Activated CD4-positive, alpha-beta T cell treated with anti-CD3 and anti-CD28 coated beads for 4 hours (primary cell): ENCODE measurements at regions not wholly inside any gene's neighbourhood (a gene's known extent, or its start where the extent isn't known, plus 50 kb on each side); places are given as distances from the start of the nearest gene placed in this dataset.

Experiments used
- DNase-seq, 2 donors: peaks; one replicate each; pipeline ENCODE4 v3.0.0-alpha.2; 2020

DNA sequence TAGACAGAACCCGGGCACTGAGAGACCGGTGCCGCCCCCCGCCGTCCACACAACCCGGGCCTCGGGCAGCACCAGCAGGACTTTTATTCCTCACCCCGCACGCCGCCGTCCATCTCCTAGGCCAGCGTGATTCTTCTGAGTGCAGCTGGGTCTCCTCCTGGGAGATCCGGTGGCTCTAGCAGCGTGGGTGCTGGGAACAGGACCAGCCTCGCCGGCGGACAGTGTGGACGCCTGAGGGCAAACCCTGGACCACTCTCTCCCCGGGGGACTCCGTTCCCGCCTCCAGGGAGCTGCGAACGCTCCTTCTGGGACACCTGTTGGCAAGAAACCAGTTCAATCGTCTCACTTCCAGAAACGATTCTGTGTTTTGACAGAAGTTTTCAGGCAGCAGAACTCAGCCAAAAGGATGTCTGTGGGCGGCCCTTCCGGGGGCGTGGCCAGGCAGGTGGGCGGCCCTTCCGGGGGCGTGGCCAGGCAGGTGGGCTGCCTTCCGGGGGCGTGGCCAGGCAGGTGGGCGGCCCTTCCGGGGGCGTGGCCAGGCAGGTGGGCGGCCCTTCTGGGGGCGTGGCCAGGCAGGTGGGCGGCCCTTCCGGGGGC lies 130.7 kb downstream of the DLL1 start:
- DNase-seq = no peak

DNA sequence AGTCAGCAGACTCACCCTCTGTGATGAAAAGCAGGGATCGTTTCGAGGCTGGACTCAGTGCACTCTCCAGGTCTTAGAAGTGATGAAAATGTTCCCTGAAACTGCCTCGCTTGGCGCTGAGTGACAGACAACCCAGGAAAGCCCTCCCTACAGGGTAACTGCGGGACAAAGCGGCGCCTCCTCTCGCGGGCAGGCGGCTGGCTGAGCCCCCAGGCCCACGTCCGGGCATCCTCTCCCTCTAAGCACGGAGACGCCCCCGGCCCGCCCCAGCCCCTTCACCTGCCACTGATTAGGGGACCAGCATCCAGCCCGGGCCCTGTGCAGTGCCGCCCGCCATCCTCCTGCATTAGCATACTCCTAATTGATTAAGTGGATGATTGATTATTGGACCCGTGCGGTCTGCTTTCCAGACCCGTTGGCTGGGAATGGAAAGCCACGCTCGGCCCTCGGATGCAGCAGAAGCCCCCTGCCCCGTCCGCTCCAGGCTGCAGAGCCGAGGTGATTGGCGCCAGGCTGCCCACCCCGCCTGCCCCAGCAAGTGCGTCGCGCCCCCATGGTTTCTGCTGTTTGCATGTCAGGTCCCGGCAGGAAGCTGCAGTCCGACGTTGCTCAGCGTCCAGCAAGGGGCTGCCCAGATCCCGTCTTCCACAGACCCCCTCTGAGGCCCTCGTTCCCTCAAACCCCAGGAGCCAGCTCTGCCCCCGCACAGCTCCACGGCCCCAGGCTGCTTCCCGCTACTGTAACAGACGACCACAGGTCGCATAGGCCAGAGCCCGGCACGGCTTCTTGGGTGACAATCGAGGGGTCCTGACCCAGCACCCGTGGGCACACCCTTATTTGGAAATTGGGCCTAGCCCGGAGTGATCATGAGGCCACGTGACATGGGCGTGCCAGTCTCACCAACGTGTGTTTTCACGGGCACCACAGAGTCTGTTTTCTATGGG lies 131.6 kb downstream of the DLL1 start:
- DNase-seq = no peak

DNA sequence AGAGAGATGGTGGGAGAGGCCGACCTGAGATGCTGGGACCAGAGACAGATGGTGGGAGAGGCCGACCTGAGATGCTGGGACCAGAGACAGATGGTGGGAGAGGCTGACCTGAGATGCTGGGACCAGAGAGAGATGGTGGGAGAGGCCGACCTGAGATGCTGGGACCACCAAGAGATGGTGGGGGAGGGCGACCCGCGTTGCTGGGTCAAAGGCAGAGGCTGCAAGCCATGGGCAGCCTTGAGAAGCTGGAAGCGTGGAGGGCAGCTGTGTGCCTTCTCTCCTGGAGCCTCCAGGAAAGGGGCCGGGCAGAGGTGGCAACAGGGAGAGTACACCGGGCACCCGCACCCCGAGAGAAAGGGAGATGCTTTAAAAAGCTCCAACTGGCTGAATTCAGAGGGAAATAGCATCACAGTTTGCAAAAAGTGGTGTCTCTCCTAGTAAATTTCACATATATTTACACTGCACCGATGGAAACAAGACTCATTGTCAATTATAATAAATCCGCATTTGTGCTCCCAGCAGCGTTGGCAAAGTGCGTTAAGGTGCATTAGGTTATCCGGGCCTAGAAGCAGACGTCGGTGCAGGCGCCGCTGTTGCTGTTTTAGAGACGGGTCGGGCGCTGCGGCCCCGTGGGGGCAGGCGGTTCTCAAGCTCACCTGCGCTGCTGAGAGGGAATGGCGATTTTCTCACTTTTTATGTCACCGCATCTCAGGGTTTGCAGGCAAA lies 132.4 kb downstream of the DLL1 start:
- DNase-seq = no peak

DNA sequence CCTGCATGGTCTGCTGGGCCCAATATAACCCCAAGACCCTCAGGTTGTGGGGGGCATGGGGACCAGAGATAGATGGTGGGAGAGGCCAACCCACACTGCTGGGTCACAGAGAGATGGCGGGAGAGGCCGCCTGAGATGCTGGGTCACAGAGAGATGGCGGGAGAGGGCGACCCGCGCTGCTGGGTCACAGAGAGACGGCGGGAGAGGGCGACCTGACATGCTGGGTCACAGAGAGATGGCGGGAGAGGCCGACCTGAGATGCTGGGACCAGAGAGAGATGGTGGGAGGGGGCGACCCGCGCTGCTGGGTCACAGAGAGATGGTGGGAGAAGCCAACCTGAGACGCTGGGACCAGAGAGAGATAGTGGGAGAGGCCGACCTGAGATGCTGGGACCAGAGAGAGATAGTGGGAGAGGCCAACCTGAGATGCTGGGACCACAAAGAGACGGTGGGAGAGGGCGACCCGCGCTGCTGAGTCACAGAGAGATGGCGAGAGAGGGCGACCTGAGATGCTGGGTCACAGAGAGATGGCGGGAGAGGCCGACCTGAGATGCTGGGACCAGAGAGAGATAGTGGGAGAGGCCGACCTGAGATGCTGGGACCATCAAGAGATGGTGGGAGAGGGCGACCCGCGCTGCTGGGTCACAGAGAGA lies 133.2 kb downstream of the DLL1 start:
- DNase-seq = no peak

DNA sequence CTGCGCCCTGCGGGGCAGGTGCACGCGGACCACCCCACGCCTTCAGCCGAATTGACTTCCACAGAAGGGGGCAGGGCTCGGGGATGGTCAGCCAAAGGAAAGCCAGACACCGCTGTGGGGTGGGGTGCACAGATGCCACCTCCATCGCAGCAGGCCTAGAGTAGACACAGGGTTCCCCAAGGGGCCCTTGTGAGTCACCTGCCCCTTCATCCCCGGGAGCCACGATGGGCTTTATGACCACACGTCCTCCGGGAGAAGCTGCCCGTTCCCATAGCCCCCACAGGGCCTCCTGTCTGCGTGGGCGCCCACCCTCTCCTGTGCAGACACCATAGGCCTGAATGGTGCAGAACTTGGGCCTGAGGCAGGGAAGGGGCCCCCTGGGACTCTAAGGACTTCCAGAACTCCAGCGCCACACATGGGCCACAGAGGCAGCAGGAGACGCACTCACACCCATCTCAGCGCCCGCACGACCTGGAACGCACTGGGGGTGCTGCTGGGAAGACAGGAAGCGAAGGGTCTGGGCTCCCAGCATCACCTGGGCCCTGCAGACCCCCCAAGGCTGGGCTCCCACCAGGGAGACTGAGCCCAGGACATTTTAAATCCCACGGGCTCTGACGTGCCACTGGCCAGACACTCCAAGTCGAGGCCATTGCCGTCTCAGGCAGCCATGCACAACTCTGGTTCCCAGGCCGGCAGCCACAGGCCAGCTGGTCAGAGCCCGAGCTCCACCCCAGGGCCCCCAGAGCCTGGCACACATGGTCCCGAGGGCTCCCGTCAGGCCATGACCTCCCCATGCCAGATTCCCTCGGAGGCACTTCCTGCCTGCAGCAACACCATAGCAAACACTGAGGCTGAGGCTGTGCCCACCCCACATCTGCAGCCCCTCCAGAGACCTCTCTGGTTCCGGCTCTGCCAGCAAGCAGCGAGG lies 134.2 kb downstream of the DLL1 start:
- DNase-seq = no peak

DNA sequence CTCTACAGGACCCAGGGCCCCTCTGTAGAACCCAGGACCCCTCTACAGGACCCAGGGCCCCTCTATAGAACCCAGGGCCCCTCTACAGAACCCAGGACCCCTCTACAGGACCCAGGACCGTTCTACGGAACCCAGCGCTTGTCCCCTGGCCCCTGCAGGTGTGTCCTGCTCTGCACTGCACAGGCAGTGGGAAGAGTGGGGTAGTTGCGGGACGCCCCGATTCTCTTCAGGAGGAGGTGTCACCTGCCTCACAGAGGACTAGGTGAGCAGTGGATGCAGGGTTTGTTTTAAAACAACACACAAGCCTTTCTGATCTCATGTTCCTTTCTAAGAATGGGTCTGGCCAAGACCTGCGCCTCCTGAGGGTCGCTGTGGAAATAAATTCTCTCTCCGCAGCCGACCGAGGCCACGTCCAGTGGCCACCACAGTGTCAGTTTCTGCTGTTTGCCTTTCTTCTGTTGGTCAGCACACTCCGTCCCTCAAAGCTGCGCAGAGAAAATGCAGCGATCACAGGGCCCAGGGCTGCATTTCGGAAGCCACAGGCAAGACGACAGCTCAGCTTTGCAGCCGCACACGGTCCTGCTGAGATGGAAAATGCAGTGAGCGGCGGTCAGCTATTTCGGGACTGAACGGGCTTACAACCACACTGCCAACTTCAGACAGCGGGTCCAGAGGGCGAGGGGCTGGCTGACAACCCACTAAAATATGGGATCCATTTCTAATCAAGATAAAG lies 135.2 kb downstream of the DLL1 start:
- DNase-seq = no peak

DNA sequence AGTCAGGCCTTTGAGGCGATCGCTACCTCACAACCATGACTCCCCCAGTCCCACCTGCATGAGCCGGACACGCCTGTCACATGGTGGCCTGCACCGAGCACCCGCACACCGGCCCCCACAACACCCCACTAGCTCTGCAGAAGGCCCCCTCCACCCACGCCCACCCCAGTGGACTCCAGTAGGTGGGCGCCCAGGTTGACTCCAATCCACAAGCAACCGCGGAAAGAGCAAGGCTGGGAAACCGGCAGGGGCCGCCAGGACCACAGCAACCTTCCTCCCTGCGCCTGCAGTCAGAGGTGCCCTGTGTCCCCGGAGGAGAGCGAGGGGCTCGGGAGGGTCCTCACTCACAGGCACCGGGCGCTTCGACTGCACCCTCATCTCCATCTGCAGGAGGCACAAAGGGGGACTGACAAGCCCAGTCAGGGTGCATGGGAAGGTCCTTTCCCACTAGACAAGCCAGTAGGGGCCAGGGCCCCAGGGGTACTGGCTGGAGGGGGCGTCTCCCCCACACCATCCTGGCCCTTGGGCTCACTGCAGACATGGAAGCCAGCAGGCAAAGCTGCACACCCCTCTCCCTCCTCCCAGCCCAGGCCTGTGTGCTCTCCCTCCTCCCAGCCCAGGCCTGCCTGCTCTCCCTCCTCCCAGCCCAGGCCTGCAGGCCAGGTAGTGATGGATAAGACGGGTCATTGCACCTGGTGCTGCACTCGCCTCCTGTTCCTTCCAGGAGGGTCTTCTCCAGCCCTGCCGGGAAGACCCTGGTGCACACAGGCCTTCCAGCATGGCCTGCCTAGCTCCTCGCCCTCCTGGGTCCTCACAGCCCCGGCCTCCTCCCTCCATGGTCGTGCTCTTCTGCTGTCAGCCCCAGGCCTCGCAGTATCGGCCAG lies 137.2 kb downstream of the DLL1 start:
- no peak for DNase-seq

DNA sequence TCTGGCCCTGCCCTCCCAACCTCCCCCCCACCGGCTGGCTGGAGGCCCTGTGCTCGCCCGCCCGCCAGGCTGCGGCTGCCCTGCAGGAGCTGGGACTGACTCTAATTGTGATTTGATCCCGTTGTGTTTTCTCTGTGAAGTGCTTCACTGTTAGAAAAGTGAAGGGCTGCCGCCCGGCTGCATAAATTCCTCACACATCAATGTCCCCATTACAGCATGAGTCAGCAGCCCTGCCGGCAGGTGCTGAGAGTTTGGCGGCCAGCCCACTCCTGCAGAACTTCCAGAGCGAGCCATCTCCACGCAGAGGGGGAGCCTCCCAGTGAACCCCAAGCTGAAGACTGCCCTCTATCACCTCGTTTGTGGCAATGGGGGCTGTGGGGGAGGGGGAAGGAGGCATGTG lies 137.9 kb downstream of the DLL1 start:
- no peak for DNase-seq

DNA sequence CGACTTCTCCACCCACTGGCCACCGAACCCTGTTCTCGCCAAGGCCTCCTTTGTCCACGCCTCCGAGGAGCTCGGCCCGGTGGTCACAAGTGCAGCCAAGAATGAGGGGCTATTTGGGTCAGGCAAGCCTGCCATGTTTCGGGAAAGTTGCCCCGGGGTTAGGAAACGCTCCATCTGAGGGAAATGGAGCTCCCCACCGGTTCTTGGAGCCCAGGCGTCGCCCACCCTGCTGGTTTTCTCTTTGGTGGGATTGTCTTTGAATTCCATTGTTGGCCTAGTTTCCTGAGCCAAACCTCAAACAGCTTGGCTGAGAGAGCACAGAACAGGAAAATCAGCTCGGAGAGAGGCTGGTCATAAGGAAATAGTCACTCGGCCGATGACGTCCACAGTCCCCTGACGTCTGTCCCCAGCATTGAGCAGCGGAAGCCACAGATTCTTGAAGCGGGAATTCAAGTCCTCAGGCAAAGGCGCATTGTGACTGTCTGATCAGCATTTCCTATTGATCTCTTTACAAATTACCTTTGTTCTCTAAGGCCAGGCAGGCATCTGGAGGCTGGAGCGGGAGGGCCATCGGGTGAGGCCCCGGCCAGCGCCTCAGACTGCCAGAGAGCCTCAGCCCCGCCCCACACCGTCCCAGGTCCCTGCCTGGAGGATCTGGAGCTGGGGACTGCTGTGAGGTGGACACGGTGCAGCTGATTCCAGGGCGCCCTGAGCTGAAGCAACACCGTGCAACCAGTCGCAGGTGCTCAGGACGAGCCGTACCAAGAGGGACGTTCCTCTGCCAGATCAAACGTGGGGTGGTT lies 138.6 kb downstream of the DLL1 start:
- DNase-seq = no peak

DNA sequence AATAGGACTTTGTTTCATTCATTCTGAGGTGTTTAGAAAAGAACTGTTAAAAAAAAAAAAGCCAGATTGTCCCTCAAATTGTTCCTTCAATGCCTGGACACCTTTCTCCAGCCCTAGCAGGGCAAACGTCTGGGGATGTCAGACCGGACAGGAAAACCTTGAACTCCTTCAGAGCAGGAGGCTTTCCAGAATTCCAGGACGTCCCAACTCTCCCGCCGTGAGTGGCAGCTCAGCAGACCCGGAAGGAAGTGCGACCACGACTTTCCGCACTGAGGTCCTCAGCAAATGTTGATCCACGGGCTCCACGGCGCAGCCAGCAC lies 139.1 kb downstream of the DLL1 start:
- no peak for DNase-seq

DNA sequence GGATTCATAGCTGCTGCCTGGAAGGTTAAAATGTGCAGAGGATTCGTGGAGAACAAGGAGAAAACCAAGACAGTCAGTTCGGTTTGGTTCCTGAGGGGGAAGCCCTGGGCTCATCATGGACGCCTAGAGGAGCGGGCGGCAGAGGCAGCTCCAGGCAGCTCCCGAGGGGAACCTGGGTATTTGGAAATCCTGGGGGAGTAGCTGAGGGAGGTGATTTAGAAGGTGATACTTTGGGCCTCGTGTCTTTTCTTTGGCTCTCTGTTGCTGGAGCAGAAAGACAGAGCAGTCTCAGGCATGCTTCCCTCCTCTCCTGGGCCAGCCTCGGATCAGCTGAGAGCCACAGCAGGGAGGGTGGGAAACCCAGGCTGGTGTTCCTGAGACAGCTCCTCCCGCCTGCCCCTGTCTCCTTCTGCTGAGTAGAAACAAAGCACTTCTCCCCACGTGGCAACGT lies 139.5 kb downstream of the DLL1 start:
- DNase-seq = no peak

DNA sequence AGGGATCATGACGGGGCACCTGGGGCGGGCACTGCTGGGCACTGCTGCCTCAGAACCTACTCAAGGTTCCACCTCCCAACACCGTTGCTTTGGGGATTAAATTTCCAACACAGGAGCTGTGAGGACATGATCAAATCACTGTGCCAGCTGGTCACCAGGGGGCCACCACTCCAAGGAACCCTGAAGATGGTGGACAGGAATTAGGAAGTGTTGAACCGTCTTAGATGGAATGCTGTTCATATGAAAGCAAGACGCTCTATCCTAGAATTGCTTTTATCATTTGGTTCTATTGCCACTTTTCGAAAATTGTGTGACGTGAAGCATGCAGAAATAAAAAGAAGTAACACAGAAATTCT lies 140.3 kb downstream of the DLL1 start:
- DNase-seq = no peak

DNA sequence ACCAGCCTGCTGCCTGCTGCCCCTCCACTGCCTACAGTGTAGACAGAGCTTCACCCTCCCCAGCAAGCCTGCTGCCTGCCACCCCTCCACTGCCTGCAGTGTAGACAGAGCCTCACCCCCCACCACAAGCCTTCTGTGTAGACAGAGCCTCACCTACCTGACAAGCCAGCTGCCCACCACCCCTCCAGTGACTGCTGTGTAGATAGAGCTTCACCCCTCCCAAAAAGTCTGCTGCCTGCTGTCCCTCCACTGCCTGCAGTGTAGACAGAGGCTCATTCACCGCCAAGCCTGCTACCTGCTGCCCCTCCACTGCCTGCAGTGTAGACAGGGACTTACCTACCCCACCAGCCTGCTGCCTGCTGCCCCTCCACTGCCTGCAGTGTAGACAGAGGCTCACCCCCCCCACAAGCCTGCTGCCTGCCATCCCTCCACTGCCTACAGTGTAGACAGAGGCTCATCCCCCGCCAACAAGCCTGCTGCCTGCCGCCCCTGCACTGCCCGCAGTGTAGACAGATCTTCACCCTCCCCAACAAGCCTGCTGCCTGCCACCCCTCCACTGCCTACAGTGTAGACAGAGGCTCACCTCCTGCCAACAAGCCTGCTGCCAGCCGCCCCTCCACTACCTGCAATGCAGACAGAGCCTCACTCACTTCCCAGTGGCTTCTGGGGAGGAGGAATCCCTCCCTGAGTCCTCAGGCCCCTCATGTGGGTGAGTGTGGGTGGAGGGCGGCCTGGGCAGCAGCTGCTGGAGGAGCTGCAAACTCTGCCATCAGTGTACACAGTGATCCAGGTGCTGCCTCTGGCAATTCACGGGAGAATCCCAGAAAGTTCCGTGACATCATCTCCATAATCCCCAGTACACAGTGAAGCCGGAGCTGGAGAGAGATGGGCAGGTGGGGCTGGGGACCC lies 140.9 kb downstream of the DLL1 start:
- no peak for DNase-seq

DNA sequence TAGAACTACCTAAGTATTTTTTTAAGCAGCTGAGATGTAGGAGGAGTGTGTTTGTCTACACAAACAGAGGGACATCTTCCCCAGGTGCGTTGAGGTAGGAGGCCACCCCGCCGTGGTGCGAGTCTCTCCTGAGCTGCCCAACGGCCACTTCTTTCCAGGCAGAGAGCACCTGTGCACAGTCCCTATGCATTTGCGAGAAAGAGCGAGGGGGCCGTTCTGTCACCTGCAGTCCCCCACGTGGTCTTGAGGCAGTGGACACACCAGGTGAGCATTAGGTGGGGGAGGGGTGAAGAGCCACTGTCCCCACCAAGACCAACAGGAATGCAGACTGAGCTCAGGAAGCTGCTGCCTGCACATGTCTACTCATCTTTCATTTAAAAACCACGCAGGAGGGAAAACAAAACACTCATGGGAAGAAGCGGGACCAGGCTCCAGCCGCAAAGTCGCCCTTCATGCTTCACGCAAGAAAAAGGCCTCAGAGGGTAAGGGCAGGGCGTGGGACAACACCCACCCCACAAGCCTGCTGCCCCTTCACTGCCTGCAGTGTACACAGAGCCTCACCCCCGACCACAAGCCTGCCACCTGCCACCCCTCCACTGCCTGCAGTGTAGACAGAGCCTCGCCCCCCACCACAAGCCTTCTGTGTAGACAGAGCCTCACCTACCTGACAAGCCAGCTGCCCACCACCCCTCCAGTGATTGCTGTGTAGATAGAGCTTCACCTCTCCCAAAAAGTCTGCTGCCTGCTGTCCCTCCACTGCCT lies 142.0 kb downstream of the DLL1 start:
- no peak for DNase-seq

DNA sequence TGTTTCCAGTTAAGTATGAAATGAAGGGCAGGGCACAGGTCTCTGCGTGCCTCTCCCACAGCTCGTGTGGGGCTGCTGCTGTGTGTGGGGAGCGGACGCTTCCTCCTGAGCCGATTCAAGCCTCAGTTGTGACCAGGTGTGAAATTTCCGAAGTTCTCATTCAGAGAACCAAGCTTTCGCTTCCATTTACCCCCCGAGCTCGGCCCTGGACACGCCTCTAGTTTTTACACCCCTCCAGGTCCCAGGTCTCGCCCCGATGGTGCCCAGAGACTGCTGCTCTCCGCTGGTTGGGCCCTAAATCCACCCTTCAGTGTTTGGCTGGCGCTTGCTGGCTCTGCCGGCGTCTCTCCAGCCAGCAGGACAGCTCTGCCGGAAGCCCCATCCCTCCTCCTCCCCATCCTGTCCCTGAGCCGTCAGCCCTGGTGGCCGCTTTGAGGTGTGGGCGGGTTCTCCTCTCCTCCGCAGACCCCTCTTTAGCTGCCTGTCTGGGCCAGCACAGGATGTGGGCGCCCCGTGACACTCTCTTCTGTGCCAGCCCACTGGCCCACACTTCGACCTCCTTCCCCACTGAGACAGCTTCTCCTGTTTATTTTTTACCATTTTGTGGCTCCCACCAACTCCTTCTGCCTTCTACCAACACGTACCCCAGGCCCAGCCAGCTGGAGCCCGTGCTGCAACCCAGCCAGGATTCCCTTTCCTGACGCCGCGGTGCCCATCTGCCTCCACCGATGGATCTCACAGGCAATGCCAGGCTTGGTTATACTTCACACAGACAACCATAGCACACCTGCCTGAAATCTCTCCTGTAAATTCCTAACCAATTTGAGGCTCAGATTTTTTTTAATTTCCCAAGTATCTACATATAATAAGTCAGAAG lies 142.8 kb downstream of the DLL1 start:
- DNase-seq = peak in 1 of 2 donors; percentile 36

DNA sequence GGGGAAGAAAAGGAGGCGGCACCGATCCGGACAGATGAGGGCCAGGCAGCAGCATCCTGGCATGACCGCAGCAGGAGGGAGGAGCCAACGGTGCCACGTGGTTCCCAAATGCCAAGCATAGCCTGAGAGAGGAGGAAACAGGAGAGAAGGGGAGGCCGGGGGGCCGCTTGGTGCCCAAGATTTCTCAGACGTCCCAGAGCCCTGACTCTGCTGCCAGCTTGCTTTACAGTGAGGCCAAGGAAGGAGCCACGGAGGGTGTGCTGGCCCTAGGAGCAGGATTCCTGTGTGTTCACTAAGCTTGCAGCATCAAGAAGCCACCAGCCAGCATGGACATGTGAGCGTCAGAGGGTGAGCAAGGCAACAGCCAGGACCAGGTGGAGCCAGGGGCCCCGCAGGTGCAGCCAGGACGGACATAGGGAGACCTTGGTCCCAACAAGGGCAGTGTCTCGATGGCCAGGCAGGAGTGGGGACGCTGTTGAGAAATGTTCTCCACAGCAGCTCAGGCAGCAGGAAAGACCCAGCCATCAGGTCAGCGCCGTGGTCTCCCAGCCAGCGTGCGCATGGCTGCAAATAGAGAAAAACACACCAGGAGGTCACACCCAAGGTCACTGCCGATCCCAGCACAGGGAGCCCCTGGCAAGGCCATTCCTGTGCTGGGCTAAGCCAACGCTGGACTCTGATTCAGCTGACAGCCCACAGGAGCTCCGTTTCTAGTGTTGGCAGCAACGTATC lies 143.7 kb downstream of the DLL1 start:
- no peak for DNase-seq
